Epithelial cell of prostate (primary cell): ENCODE measurements at regions not wholly inside any gene's neighbourhood (a gene's known extent, or its start where the extent isn't known, plus 50 kb on each side); places are given as distances from the start of the nearest gene placed in this dataset.
"Not testable (repeated sequence)": the region's sequence is repeated elsewhere in the genome, so short reads cannot be mapped to it uniquely, and the experiment has no call there.

ENCODE experiments used
- DNase-seq: peaks from one replicate; pipeline ENCODE4 v3.0.0-alpha.2; 2011; ENCODE audit warnings: low read depth, low spot score
- H3K27ac ChIP-seq: fragments of 450-650 bp; 2 replicates; pipeline ENCODE4 v1.5.1; 2017; ENCODE audit warnings: mild to moderate bottlenecking

DNA sequence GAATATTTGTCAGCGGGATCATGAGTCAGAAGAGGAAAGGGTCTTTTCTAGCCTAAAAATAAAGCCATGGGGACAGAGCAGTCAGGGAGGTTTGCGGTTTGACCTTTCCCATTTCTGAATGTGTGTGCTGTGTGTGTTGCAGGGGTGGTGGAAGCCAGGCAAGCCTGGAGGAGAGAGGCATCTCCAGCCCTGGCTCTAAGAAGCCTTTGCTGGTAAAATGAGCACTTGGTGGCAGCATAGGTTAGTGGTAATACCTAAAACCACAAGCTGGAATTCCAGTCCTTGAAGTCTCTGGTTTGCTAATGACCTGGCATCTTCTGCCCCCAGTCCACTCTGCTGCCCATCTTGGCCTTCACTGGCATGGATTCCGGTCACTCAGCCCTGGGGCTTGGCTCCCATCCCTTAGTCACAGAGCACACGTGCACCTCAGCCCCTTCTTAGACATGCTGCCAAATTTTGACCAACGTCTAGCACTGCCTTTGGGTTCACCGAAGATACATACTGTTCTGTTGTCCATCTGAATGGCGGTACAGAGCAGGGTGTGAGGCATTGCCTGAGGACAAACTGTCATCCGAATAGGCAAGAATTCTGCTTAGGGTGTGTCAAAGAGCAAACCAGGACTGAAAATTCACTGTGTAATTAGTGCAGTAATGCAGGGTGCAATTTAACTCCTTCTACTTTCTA, 52.7 kb downstream of the KCNA5 start:
- no peak for DNase-seq
- no peak overlapping the region for H3K27ac ChIP-seq

GRCh38 chr12:5097786-5098185, 54.1 kb downstream of the KCNA5 start:
- DNase-seq = no peak
- H3K27ac ChIP-seq = no peak overlapping the region

DNA sequence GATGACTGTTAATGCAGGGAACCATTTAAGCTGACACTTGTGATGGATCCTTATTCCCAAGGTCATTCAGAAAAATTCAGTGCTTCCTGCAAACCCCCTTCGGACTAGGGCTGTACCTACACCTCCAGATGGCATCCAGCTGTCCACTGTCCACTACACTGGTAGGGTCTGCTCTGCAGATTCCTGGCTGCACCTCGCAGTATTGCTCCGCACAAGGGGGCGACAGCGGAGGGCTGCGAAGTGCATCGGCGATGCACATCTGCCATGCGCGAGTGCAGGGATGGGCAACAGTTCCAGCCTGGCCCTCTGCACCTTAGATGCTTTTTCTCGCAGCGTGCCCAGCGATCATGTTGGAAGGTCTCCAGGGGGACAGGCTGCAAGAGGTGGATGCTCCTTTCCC, 55.5 kb downstream of the KCNA5 start:
- DNase-seq = no peak
- H3K27ac ChIP-seq = no peak overlapping the region

- no peak overlapping the region for H3K27ac ChIP-seq
- DNase-seq = no peak
Measured at GRCh38 chr12:5099591-5099990, 55.9 kb downstream of the KCNA5 start.

- no peak overlapping the region for H3K27ac ChIP-seq
- DNase-seq = no peak
Measured at GRCh38 chr12:5101686-5102085, 58.0 kb downstream of the KCNA5 start.

GRCh38 chr12:5102261-5102789, 58.6 kb downstream of the KCNA5 start:
- H3K27ac ChIP-seq = no peak overlapping the region
- DNase-seq = no peak

GRCh38 chr12:5102806-5103205, 59.1 kb downstream of the KCNA5 start:
- DNase-seq = no peak
- no peak overlapping the region for H3K27ac ChIP-seq

GRCh38 chr12:5110345-5110744, 66.7 kb downstream of the KCNA5 start:
- H3K27ac ChIP-seq = no peak overlapping the region
- no peak for DNase-seq

GRCh38 chr12:5114436-5114835, 70.8 kb downstream of the KCNA5 start:
- DNase-seq = no peak
- no peak overlapping the region for H3K27ac ChIP-seq

GRCh38 chr12:5121784-5122183, 78.1 kb downstream of the KCNA5 start:
- H3K27ac ChIP-seq = not testable (repeated sequence)

DNA sequence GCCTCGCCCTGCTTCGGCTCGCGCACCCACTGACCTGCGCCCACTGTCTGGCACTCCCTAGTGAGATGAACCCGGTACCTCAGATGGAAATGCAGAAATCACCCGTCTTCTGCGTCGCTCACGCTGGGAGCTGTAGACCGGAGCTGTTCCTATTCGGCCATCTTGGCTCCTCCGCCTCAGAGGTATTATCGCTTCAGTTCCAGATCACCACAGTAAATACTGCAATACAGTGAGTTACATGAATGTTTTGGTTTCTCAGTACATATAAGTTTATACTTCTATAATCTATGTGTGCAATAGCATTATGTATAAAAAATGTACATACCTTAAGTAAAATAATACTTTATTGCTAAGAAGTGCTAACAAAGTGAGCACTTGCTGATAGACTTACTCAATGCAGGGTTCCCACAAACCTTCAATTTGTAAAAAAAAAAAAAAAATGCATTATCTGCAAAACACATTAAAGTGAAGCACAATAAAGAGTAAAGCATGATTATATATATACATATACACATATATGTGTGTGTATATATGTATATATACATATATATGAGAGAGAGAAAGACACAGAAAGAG, 78.7 kb downstream of the KCNA5 start:
- not testable (repeated sequence) for DNase-seq, H3K27ac ChIP-seq

More at GRCh38 chr12:5121784-5122183, 78.1 kb downstream of the KCNA5 start:
- DNase-seq = not testable (repeated sequence)

- DNase-seq = no peak
- H3K27ac ChIP-seq = no peak overlapping the region
Measured at GRCh38 chr12:5123921-5124320, 80.2 kb downstream of the KCNA5 start.

- no peak for DNase-seq
Measured at GRCh38 chr12:5124401-5124800, 80.7 kb downstream of the KCNA5 start.

DNA sequence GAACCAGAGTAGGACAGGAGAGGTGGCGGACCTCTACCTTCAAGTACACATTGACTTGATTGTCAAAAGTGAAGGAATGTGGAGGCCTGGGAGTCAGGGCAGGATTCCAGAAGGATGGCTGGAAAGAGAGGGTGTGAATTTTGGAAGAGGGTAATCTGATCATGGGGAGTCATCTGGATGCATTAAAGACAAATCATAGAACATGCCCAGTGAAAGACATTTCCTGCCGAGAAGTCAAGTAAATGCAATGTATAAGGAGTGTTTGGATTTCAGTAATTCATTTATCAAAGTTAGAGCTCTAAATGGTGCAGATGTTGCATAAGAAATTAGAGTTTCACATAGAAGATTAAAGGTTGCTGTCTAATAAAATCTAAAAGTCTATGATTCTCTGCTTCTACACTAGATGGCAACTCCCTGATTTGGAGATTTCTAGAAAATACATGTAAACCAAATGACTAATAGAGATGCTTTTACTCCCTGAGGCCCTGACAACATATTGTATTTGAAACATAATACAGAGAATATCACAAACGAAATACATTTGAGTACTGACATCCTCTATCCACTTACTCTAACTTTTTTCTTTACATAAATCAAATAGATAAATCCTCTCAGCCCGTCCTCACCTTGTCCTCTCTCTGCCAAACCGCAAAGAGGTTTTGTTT, 91.3 kb downstream of the KCNA5 start:
- no peak for DNase-seq
- H3K27ac ChIP-seq = no peak overlapping the region

More at GRCh38 chr12:5124401-5124800, 80.7 kb downstream of the KCNA5 start:
- no peak overlapping the region for H3K27ac ChIP-seq

GRCh38 chr12:5138256-5138655, 94.6 kb downstream of the KCNA5 start:
- DNase-seq = no peak
- no peak overlapping the region for H3K27ac ChIP-seq

DNA sequence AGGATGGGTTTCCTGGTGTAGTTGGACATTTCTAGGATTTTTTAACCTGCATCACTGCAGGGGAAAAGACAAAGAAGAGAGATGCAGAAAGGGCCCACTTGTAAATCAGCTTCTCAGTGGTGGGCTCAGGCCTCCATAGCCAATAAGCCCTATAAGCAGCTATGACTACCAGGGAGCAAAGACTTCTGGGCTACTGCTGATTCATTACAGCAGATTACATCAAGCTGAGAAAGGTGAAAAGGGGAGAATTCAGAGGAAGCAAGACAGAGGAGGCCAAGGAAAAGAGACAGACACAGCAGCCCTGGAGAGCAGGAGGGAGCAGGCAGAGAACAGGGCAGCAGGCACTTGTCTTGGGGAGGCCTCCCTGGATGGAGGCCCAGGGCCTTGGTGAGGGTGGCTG, 95.2 kb downstream of the KCNA5 start:
- no peak overlapping the region for H3K27ac ChIP-seq
- DNase-seq = no peak

- DNase-seq = no peak
- no peak overlapping the region for H3K27ac ChIP-seq
Measured at GRCh38 chr12:5139751-5140150, 96.1 kb downstream of the KCNA5 start.

DNA sequence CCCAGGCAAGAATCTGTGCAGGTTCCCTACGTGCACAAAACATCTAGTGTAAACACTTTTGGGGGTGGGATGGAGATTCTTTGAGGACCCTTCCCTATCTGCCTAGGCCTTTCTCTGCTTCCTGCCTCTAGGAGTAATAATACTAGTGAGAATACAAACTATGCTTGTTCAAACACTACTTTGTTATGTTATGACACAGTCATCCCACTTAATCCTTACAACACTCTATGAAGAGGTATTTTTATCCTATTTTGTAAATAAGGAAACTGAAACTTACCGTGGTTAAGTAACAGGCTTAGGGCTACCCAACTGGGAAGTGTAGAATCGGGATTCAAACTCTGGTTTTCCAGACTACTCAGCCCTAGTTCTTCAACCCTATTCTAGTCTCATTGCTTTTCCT, 96.5 kb downstream of the KCNA5 start:
- no peak overlapping the region for H3K27ac ChIP-seq
- no peak for DNase-seq

DNA sequence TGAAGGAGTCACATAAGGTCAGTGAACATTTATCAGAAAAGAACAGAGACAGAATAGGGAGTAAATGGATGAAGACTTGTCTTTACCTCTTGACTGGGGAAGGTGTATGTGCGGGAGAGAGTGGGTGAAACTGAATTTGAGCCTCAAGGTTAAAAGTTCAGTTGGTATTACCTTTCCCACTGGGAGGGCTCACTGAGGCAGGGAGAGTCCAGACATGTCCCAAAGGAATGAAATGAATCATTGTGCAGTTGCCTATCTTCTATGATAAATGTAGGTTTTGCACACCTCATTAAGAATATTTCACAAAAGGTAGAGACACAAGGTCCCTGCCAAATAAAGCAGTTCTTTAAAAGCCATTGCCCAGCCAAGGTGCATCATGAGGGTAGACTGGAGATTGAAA, 105.2 kb downstream of the KCNA5 start:
- DNase-seq = no peak
- H3K27ac ChIP-seq = no peak overlapping the region

DNA sequence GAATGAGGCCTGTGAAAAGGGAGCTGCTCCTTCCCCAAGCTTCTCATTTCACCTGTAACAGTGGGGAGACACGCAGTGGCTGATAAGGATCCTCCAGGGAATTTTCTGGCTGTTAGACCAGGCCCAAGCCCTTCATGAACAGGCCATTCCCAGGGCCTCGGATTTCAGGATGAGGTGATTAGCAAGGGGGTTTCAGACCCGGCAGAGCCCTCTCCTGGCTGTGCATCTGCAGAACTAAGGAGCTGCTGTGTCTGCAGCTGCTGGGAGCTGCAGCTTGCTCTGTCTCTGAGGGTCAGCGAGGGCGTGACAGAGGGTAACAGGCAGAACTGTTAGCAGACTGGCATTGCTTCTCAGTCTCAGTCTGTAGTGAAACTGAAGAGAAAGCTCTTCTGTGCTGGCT, 110.4 kb downstream of the KCNA5 start:
- no peak overlapping the region for H3K27ac ChIP-seq
- DNase-seq = no peak

DNA sequence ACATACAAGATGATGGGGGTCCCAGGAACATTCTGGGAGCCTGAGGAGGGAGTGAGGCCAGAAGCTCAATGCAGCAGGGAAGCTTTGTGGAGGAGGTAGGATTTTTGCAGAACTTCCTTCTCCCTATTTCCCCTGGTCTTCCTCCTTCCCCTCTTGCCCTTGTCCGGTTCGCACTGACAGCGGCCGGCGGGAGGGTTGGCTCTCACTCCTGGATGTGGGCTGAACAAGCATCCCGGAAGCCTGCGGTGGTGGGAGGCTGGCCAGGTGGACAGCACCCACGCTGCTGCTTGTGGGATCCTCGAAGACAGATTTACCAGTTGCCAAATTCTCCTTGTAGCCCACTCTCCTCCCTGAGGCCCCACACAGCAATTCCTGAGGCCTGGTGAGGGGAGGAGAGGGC, 112.2 kb downstream of the KCNA5 start:
- H3K27ac ChIP-seq = no peak overlapping the region

More for the DNA sequence above, 112.2 kb downstream of the KCNA5 start:
- DNase-seq = no peak
